ENCODE measurements at regions not wholly inside any gene's neighbourhood (a gene's known extent, or its start where the extent isn't known, plus 50 kb on each side); places are given as distances from the start of the nearest gene placed in this dataset.

GRCh38 chr2:104340162-104340561 is 513.8 kb upstream of the POU3F3 start:
- Histone ChIP-seq H3K4me1 (ENCODE audit: insufficient read depth, insufficient read length) (no peaks in the 10 kb centered on the region), H3K27me3 (ENCODE audit: insufficient read depth, insufficient read length) (no peaks in the 10 kb centered on the region), H3K4me3 (ENCODE audit: insufficient read length, low read depth) (no peak overlapping the region), H3K36me3 (ENCODE audit: insufficient read depth, insufficient read length, low read length) (no peaks in the 10 kb centered on the region), H3K9ac (ENCODE audit: insufficient read length, low read depth) (no peak overlapping the region), H3K9me3 (ENCODE audit: insufficient read depth, low read length) (no peaks in the 10 kb centered on the region)
- no peak for DNase-seq (ENCODE audit: low read depth, low spot score)
- TF ChIP-seq SUZ12 (IDR thresholded peaks at IDR 0.05; ENCODE audit: extremely low read depth, insufficient read depth, insufficient read length) (no peak), YY1 (IDR thresholded peaks at IDR 0.05; ENCODE audit: insufficient read depth, insufficient read length) (no peak), ZNF274 (IDR thresholded peaks at IDR 0.05; ENCODE audit: low read depth, low read length) (no peak)

DNA sequence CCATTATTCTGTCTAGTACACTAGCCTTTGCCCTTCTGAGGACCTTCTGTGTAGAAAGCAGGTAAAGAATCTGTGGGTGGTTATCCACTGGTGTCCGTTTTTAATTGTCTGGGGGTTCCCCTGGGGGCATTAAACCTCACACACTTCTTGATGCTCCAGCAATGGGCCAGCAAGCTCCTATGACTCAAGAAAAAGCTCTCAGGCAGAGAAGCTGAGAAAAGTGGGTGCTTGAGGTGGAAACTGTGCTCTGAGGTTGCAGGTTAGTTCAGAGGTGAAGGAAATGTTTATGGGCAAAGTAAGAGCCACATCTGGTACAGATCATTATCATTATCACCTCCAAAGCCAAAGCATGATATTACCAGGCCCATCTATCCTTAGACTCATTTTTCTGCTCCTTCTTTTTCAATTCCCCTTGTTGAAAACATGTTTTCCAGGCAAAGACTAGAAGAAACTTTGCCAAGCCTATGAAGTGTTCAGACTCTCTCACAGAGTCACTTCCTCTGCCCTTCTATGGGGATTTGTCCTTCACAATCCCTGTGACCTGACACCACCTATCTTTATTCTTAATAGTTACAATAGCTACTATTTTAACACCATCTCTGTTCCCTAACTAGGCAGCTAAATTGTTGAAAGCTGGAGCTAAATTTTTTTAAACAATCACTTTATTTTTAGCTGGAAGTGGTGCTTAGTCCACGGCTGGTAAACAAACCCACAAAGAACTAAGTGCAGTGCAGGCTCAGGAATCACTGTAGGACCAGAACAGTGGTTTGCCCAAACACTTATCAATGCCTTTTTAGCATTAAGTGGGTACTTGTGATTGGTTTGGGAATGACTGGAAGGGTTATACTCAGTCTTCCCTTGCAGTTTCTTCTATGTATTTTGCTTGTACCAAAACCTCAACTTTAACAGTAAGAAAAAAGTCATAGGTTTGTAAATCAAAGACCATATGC is 512.8 kb upstream of the POU3F3 start:
- Histone ChIP-seq H3K36me3 (ENCODE audit: insufficient read depth, insufficient read length, low read length) (no peaks in the 10 kb centered on the region), H3K4me3 (ENCODE audit: insufficient read length, low read depth) (no peak overlapping the region), H3K9ac (ENCODE audit: insufficient read length, low read depth) (no peak overlapping the region), H3K9me3 (ENCODE audit: insufficient read depth, low read length) (no peaks in the 10 kb centered on the region), H3K4me1 (ENCODE audit: insufficient read depth, insufficient read length) (no peaks in the 10 kb centered on the region), H3K27me3 (ENCODE audit: insufficient read depth, insufficient read length) (no peaks in the 10 kb centered on the region)
- TF ChIP-seq SUZ12 (IDR thresholded peaks at IDR 0.05; ENCODE audit: extremely low read depth, insufficient read depth, insufficient read length) (no peak), YY1 (IDR thresholded peaks at IDR 0.05; ENCODE audit: insufficient read depth, insufficient read length) (no peak), ZNF274 (IDR thresholded peaks at IDR 0.05; ENCODE audit: low read depth, low read length) (no peak)
- no peak for DNase-seq (ENCODE audit: low read depth, low spot score)

GRCh38 chr2:104344306-104344705 is 509.6 kb upstream of the POU3F3 start:
- Histone ChIP-seq H3K4me1 (ENCODE audit: insufficient read depth, insufficient read length) (no peaks in the 10 kb centered on the region), H3K36me3 (ENCODE audit: insufficient read depth, insufficient read length, low read length) (no peaks in the 10 kb centered on the region), H3K27me3 (ENCODE audit: insufficient read depth, insufficient read length) (no peaks in the 10 kb centered on the region), H3K9ac (ENCODE audit: insufficient read length, low read depth) (no peak overlapping the region), H3K4me3 (ENCODE audit: insufficient read length, low read depth) (no peak overlapping the region), H3K9me3 (ENCODE audit: insufficient read depth, low read length) (no peaks in the 10 kb centered on the region)
- no peak for DNase-seq (ENCODE audit: low read depth, low spot score)
- TF ChIP-seq ZNF274 (IDR thresholded peaks at IDR 0.05; ENCODE audit: low read depth, low read length) (no peak), YY1 (IDR thresholded peaks at IDR 0.05; ENCODE audit: insufficient read depth, insufficient read length) (no peak), SUZ12 (IDR thresholded peaks at IDR 0.05; ENCODE audit: extremely low read depth, insufficient read depth, insufficient read length) (no peak)

- Histone ChIP-seq H3K9ac (ENCODE audit: insufficient read length, low read depth) (no peak overlapping the region), H3K4me1 (ENCODE audit: insufficient read depth, insufficient read length) (no peaks in the 10 kb centered on the region), H3K27me3 (ENCODE audit: insufficient read depth, insufficient read length) (no peaks in the 10 kb centered on the region), H3K4me3 (ENCODE audit: insufficient read length, low read depth) (no peak overlapping the region), H3K36me3 (ENCODE audit: insufficient read depth, insufficient read length, low read length) (no peaks in the 10 kb centered on the region), H3K9me3 (ENCODE audit: insufficient read depth, low read length) (no peaks in the 10 kb centered on the region)
- TF ChIP-seq ZNF274 (IDR thresholded peaks at IDR 0.05; ENCODE audit: low read depth, low read length): no peak
- TF ChIP-seq YY1 (IDR thresholded peaks at IDR 0.05; ENCODE audit: insufficient read depth, insufficient read length): no peak
- no peak for DNase-seq (ENCODE audit: low read depth, low spot score)
Measured at GRCh38 chr2:104344985-104345384, 508.9 kb upstream of the POU3F3 start.

GRCh38 chr2:104358122-104358521 is 495.8 kb upstream of the POU3F3 start:
- H3K27me3 ChIP-seq (ENCODE audit: insufficient read depth, insufficient read length): no peaks in the 10 kb centered on the region
- H3K9ac ChIP-seq (ENCODE audit: insufficient read length, low read depth): no peak overlapping the region
- no peaks in the 10 kb centered on the region for H3K4me1 ChIP-seq (ENCODE audit: insufficient read depth, insufficient read length)
- DNase-seq (ENCODE audit: low read depth, low spot score): no peak
- no peaks in the 10 kb centered on the region; the same call in 1 of the 2 replicates for H3K9me3 ChIP-seq (ENCODE audit: insufficient read depth, low read length)
- TF ChIP-seq ZNF274 (IDR thresholded peaks at IDR 0.05; ENCODE audit: low read depth, low read length) (no peak), YY1 (IDR thresholded peaks at IDR 0.05; ENCODE audit: insufficient read depth, insufficient read length) (no peak), SUZ12 (IDR thresholded peaks at IDR 0.05; ENCODE audit: extremely low read depth, insufficient read depth, insufficient read length) (no peak)
- H3K4me3 ChIP-seq (ENCODE audit: insufficient read length, low read depth): no peak overlapping the region
- no peaks in the 10 kb centered on the region for H3K36me3 ChIP-seq (ENCODE audit: insufficient read depth, insufficient read length, low read length)

DNA sequence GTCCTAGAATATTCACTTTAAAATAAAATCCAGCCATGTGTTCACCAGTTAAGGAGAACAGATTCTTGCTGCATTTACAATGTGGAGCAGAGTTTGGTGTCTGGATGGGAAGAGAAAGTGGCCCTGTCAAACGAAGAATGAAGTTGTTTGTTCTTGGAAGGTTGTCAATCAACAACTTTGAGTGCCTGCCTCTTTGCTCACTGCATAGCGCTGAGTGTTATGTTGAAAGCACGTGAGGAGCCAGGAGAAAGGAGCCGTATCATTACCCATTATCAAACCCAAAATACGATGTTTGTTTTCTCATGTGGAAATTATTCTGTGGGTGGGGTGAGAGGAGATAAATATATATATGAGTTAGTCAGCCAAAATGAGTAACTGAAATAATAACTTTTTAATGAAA is 492.5 kb upstream of the POU3F3 start:
- DNase-seq (ENCODE audit: low read depth, low spot score): no peak
- TF ChIP-seq YY1 (IDR thresholded peaks at IDR 0.05; ENCODE audit: insufficient read depth, insufficient read length) (no peak), ZNF274 (IDR thresholded peaks at IDR 0.05; ENCODE audit: low read depth, low read length) (no peak), SUZ12 (IDR thresholded peaks at IDR 0.05; ENCODE audit: extremely low read depth, insufficient read depth, insufficient read length) (no peak)
- Histone ChIP-seq H3K27me3 (ENCODE audit: insufficient read depth, insufficient read length) (no peaks in the 10 kb centered on the region), H3K36me3 (ENCODE audit: insufficient read depth, insufficient read length, low read length) (no peaks in the 10 kb centered on the region), H3K9ac (ENCODE audit: insufficient read length, low read depth) (no peak overlapping the region), H3K4me3 (ENCODE audit: insufficient read length, low read depth) (no peak overlapping the region), H3K9me3 (ENCODE audit: insufficient read depth, low read length) (no peaks in the 10 kb centered on the region; the same call in 1 of the 2 replicates), H3K4me1 (ENCODE audit: insufficient read depth, insufficient read length) (no peaks in the 10 kb centered on the region)

DNA sequence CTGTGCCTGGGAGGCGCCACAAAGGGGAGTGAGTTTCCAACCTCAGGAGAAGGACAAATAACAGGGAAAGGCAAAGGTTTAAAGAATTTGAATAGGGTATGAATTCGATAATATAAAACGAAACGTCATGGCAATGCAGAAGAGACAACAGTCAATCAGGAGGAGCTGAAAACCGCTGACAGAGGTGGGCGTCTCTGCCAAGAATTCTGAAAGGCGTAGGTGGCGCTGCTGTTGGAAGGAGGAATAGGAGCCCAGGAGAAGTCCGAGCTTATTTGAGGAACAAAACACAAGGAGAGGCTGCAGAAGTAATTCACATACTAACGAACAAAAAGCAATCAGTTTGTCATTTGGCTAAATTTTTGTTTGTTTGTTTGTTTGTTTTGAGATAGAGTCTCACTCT is 485.8 kb upstream of the POU3F3 start:
- Histone ChIP-seq H3K36me3 (ENCODE audit: insufficient read depth, insufficient read length, low read length) (no peaks in the 10 kb centered on the region), H3K4me3 (ENCODE audit: insufficient read length, low read depth) (no peak overlapping the region), H3K27me3 (ENCODE audit: insufficient read depth, insufficient read length) (no peaks in the 10 kb centered on the region), H3K9me3 (ENCODE audit: insufficient read depth, low read length) (no peaks in the 10 kb centered on the region), H3K4me1 (ENCODE audit: insufficient read depth, insufficient read length) (no peaks in the 10 kb centered on the region), H3K9ac (ENCODE audit: insufficient read length, low read depth) (no peak overlapping the region)
- no peak for DNase-seq (ENCODE audit: low read depth, low spot score)
- TF ChIP-seq SUZ12 (IDR thresholded peaks at IDR 0.05; ENCODE audit: extremely low read depth, insufficient read depth, insufficient read length): no peak
- no peak for TF ChIP-seq ZNF274 (IDR thresholded peaks at IDR 0.05; ENCODE audit: low read depth, low read length)
- no peak for TF ChIP-seq YY1 (IDR thresholded peaks at IDR 0.05; ENCODE audit: insufficient read depth, insufficient read length)
